Keratinocyte (primary cell): ENCODE measurements at regions not wholly inside any gene's neighbourhood (a gene's known extent, or its start where the extent isn't known, plus 50 kb on each side); places are given as distances from the start of the nearest gene placed in this dataset.

Experiments
- DNase-seq: peaks from one replicate; pipeline ENCODE4 v3.0.0-alpha.2; 2011; ENCODE audit warnings: low read depth, missing footprints, low spot score
- FAIRE-seq: peaks from 2 replicates; lab custom pipeline; 2011; peaks lifted over from hg19 to GRCh38; lab: Jason Lieb, UNC
- H2AFZ ChIP-seq: 2 replicates; pipeline ENCODE4 v1.6.0; 2012; ENCODE audit warnings: low read length, control low read depth, inconsistent platforms; ENCODE audit not compliant: control insufficient read depth
- H3K27ac ChIP-seq: 2 replicates; pipeline ENCODE4 v1.5.1; 2011; ENCODE audit warnings: low read length; ENCODE audit not compliant: control insufficient read depth, insufficient read depth
- H3K27me3 ChIP-seq: 3 replicates; pipeline ENCODE4 v1.6.0; 2011; ENCODE audit warnings: low read length; ENCODE audit not compliant: control insufficient read depth, insufficient read depth; ENCODE audit errors: extremely low read depth
- H3K36me3 ChIP-seq, 2 experiments: 2 replicates in 1 of 2; 3 replicates in 1 of 2; pipeline ENCODE4 v1.5.1; 2011; ENCODE audit warnings: low read length in 2 of 2, mild to moderate bottlenecking in 1 of 2; ENCODE audit not compliant: control insufficient read depth in 2 of 2, insufficient read depth in 2 of 2; ENCODE audit errors: extremely low read depth in 1 of 2
- H3K4me1 ChIP-seq: 3 replicates; pipeline ENCODE4 v1.5.1; 2011; ENCODE audit warnings: low read length; ENCODE audit not compliant: control insufficient read depth, insufficient read depth; ENCODE audit errors: extremely low read depth
- H3K4me2 ChIP-seq: 3 replicates; pipeline ENCODE4 v1.6.0; 2011; ENCODE audit warnings: low read depth, low read length; ENCODE audit not compliant: control insufficient read depth, insufficient read depth; ENCODE audit errors: extremely low read depth
- H3K4me3 ChIP-seq, 3 experiments: fragments of 200-600 bp in 1 of 3; sonication (generic) in 1 of 3; 2 replicates in 2 of 3; 3 replicates in 1 of 3; pipeline ENCODE4 v1.5.1; 2011 to 2016; ENCODE audit warnings: low read length in 3 of 3, mild to moderate bottlenecking in 3 of 3, control low read depth in 2 of 3, inconsistent platforms in 1 of 3, low read depth in 1 of 3, mixed read lengths in 1 of 3, mixed run types in 1 of 3, moderate library complexity in 1 of 3; ENCODE audit not compliant: control insufficient read depth in 2 of 3, insufficient read depth in 2 of 3; ENCODE audit errors: extremely low read depth in 1 of 3
- H3K79me2 ChIP-seq: 2 replicates; pipeline ENCODE4 v1.6.0; 2012; ENCODE audit warnings: low read length; ENCODE audit not compliant: control insufficient read depth, insufficient read depth
- H3K9ac ChIP-seq: 3 replicates; pipeline ENCODE4 v1.6.0; 2011; ENCODE audit warnings: low read length; ENCODE audit not compliant: control insufficient read depth, insufficient read depth; ENCODE audit errors: extremely low read depth
- H3K9me1 ChIP-seq: 3 replicates; pipeline ENCODE4 v1.6.0; 2011; ENCODE audit warnings: low read length; ENCODE audit not compliant: control insufficient read depth, insufficient read depth; ENCODE audit errors: extremely low read depth
- H3K9me3 ChIP-seq: 2 replicates; pipeline ENCODE4 v1.5.1; 2012; ENCODE audit warnings: low read depth, low read length; ENCODE audit not compliant: control insufficient read depth
- H4K20me1 ChIP-seq: 3 replicates; pipeline ENCODE4 v1.6.0; 2011; ENCODE audit warnings: low read length; ENCODE audit not compliant: control insufficient read depth, insufficient read depth; ENCODE audit errors: extremely low read depth
- EZH2 ChIP-seq: IDR thresholded peaks from one replicate; pipeline ENCODE4 v1.6.1; 2012; ENCODE audit warnings: inconsistent platforms, mild to moderate bottlenecking, low read length, moderate library complexity
- dilution Hi-C: fragments of 300-500 bp; cut with MboI; formaldehyde crosslinking; loops from one replicate; pipeline ENCODE4 v1.7.0; 2020; ENCODE audit warnings: low sequenced_read_pairs; ENCODE audit not compliant: extremely low pct_ligation_motif_present
- TF ChIP-seq, protein P1 (sequence below), 3 experiments: IDR thresholded peaks in 1 of 3; conservative IDR thresholded peaks in 1 of 3; optimal IDR thresholded peaks in 1 of 3; 2 replicates in 2 of 3; 3 replicates in 1 of 3; pipeline versions ENCODE3 to v1.5.1; 2011; ENCODE audit warnings: low read length in 3 of 3, mild to moderate bottlenecking in 3 of 3, moderate library complexity in 2 of 3, control low read depth in 1 of 3, inconsistent platforms in 1 of 3; ENCODE audit not compliant: insufficient read depth in 2 of 3; ENCODE audit errors: extremely low read depth in 1 of 3

GRCh38 chr2:19744456-19745199, 157.2 kb downstream of the TTC32 start:
- TF ChIP-seq, protein P1, sequence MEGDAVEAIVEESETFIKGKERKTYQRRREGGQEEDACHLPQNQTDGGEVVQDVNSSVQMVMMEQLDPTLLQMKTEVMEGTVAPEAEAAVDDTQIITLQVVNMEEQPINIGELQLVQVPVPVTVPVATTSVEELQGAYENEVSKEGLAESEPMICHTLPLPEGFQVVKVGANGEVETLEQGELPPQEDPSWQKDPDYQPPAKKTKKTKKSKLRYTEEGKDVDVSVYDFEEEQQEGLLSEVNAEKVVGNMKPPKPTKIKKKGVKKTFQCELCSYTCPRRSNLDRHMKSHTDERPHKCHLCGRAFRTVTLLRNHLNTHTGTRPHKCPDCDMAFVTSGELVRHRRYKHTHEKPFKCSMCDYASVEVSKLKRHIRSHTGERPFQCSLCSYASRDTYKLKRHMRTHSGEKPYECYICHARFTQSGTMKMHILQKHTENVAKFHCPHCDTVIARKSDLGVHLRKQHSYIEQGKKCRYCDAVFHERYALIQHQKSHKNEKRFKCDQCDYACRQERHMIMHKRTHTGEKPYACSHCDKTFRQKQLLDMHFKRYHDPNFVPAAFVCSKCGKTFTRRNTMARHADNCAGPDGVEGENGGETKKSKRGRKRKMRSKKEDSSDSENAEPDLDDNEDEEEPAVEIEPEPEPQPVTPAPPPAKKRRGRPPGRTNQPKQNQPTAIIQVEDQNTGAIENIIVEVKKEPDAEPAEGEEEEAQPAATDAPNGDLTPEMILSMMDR (optimal IDR thresholded peaks at IDR 0.05 in 1 of 3, IDR thresholded peaks at IDR 0.05 in 1 of 3, conservative IDR thresholded peaks at IDR 0.05 in 1 of 3; ENCODE audit: extremely low read depth in 1 of 3, insufficient read depth in 2 of 3, low read length in 3 of 3), result no peak
- TF ChIP-seq EZH2, result no peak
- no peak overlapping the region for H3K27ac ChIP-seq
- DNase-seq (no peak), FAIRE-seq (no peak)
- dilution Hi-C loops, result no loop called here
- H3K4me2 ChIP-seq, result no peak overlapping the region
- H4K20me1 ChIP-seq, result no peaks in the 10 kb centered on the region
- no peaks in the 10 kb centered on the region for H3K4me1 ChIP-seq
- H3K79me2 ChIP-seq, result no peaks in the 10 kb centered on the region
- H3K36me3 ChIP-seq, result no peaks in the 10 kb centered on the region
- H3K9me1 ChIP-seq, result no peaks in the 10 kb centered on the region
- no peak overlapping the region for H3K4me3 ChIP-seq
- H3K9ac ChIP-seq, result no peak overlapping the region
- H2AFZ ChIP-seq, result no peak overlapping the region
- H3K27me3 ChIP-seq, result no peaks in the 10 kb centered on the region
- H3K9me3 ChIP-seq, result no peaks in the 10 kb centered on the region

- DNase-seq, result no peak
- H3K4me1 ChIP-seq, result no peaks in the 10 kb centered on the region
- H3K27ac ChIP-seq, result no peak overlapping the region
- no peak overlapping the region for H2AFZ ChIP-seq
- peaks cover 2% of the 10 kb centered on the region for H3K27me3 ChIP-seq
- no peak for FAIRE-seq
- dilution Hi-C loops, result no loop called here
- no peaks in the 10 kb centered on the region for H3K36me3 ChIP-seq
- H3K9me1 ChIP-seq, result no peaks in the 10 kb centered on the region
- no peaks in the 10 kb centered on the region for H4K20me1 ChIP-seq
- no peaks in the 10 kb centered on the region for H3K9me3 ChIP-seq
- H3K4me2 ChIP-seq, result no peak overlapping the region
- TF ChIP-seq EZH2, result no peak
- TF ChIP-seq, protein P1 (optimal IDR thresholded peaks at IDR 0.05 in 1 of 3, IDR thresholded peaks at IDR 0.05 in 1 of 3, conservative IDR thresholded peaks at IDR 0.05 in 1 of 3; ENCODE audit: extremely low read depth in 1 of 3, insufficient read depth in 2 of 3, low read length in 3 of 3), result no peak
- H3K4me3 ChIP-seq, result no peak overlapping the region
- H3K79me2 ChIP-seq, result no peaks in the 10 kb centered on the region
- H3K9ac ChIP-seq, result no peak overlapping the region
Observed at GRCh38 chr2:19743641-19744040, 158.1 kb downstream of the TTC32 start.
